ENCODE measurements at regions not wholly inside any gene's neighbourhood (a gene's known extent, or its start where the extent isn't known, plus 50 kb on each side); places are given as distances from the start of the nearest gene placed in this dataset.

GRCh38 chrX:3232262-3232923, 114.1 kb downstream of the MXRA5 start:
- no peak for TF ChIP-seq CTCF (IDR thresholded peaks at IDR 0.05)
- no peak for TF ChIP-seq POLR2A (IDR thresholded peaks at IDR 0.05; ENCODE audit: low read depth)
- no peak for TF ChIP-seq POLR2AphosphoS5 (IDR thresholded peaks at IDR 0.05)
